ENCODE measurements at regions not wholly inside any gene's neighbourhood (a gene's known extent, or its start where the extent isn't known, plus 50 kb on each side); places are given as distances from the start of the nearest gene placed in this dataset.

DNA sequence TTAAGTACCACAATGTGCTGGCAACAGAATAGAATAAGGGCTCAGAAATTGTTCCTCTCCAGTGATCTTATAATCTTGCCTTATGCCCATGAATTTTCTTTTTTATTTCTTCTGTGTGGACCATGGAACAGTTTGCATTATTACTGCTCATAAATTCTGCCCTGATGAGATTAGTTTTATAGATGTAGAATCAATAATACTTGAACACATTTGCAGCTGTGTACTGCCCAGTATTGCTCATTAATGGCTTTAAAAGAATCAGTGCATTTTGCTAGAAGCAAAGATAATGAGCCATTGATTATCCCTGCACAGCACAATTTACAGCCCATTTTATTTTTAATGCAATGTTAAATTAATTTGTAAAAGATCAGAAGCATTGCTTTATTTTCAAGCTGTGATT lies 172.3 kb upstream of the STXBP6 start:
- H3K4me3 Mint-ChIP-seq, result no peak overlapping the region
- no peaks in the 10 kb centered on the region for H3K27me3 Mint-ChIP-seq
- no peaks in the 10 kb centered on the region for H3K36me3 Mint-ChIP-seq
- DNase-seq, result no peak
- ATAC-seq, result no peak
- no peaks in the 10 kb centered on the region for H3K9me3 Mint-ChIP-seq (ENCODE audit: low read depth)
- H3K4me1 Mint-ChIP-seq, result no peaks in the 10 kb centered on the region
- CTCF ChIA-PET, result no interaction called here
- H3K27ac Mint-ChIP-seq, result no peak overlapping the region

DNA sequence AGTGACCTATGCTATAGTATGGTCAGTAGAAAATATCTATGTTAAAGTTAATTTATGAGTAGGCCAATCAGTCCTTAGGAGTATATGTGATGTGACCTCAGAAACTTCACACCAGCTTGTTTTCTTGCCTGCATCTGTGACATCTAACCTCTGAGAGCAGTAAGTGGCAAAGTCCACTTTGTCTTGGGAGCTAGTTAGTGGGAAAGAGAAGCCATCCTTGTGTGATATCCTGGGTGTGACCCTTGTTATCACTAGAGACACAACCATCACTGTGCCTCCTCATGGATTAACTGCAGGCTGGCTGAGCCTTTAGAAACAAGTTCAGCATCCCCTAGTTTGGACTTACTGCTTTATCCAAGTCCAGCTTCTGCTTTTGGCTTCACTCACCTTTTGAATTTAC lies 170.6 kb upstream of the STXBP6 start:
- Mint-ChIP-seq H3K27ac (no peak overlapping the region), H3K4me3 (no peak overlapping the region), H3K9me3 (ENCODE audit: low read depth) (no peaks in the 10 kb centered on the region), H3K4me1 (no peaks in the 10 kb centered on the region), H3K27me3 (no peaks in the 10 kb centered on the region), H3K36me3 (no peaks in the 10 kb centered on the region)
- ATAC-seq (no peak), DNase-seq (no peak)
- CTCF ChIA-PET, result no interaction called here

- no peak for DNase-seq
- Mint-ChIP-seq H3K4me3 (no peak overlapping the region), H3K4me1 (no peaks in the 10 kb centered on the region), H3K27ac (no peak overlapping the region), H3K27me3 (no peaks in the 10 kb centered on the region), H3K9me3 (ENCODE audit: low read depth) (no peaks in the 10 kb centered on the region), H3K36me3 (no peaks in the 10 kb centered on the region)
- CTCF ChIA-PET, result no interaction called here
- ATAC-seq, result no peak
Observed at GRCh38 chr14:25215607-25216006, 165.7 kb upstream of the STXBP6 start.

GRCh38 chr14:25197885-25198284 lies 147.9 kb upstream of the STXBP6 start:
- Mint-ChIP-seq H3K36me3 (no peaks in the 10 kb centered on the region), H3K4me3 (no peak overlapping the region), H3K4me1 (no peaks in the 10 kb centered on the region), H3K27ac (no peak overlapping the region), H3K9me3 (ENCODE audit: low read depth) (no peaks in the 10 kb centered on the region), H3K27me3 (no peaks in the 10 kb centered on the region)
- no peak for ATAC-seq
- DNase-seq, result no peak
- CTCF ChIA-PET, result no interaction called here

GRCh38 chr14:25180221-25180620 lies 130.3 kb upstream of the STXBP6 start:
- no peak for DNase-seq
- no peaks in the 10 kb centered on the region for H3K27me3 Mint-ChIP-seq
- ATAC-seq, result no peak
- no peaks in the 10 kb centered on the region for H3K9me3 Mint-ChIP-seq (ENCODE audit: low read depth)
- CTCF ChIA-PET, result no interaction called here
- H3K36me3 Mint-ChIP-seq, result no peaks in the 10 kb centered on the region
- no peak overlapping the region for H3K27ac Mint-ChIP-seq
- no peaks in the 10 kb centered on the region for H3K4me1 Mint-ChIP-seq
- no peak overlapping the region for H3K4me3 Mint-ChIP-seq

- DNase-seq, result no peak
- no peaks in the 10 kb centered on the region for H3K9me3 Mint-ChIP-seq (ENCODE audit: low read depth)
- no peak overlapping the region for H3K27ac Mint-ChIP-seq
- H3K4me3 Mint-ChIP-seq, result no peak overlapping the region
- no peaks in the 10 kb centered on the region for H3K27me3 Mint-ChIP-seq
- no peaks in the 10 kb centered on the region for H3K4me1 Mint-ChIP-seq
- ATAC-seq, result no peak
- no peaks in the 10 kb centered on the region for H3K36me3 Mint-ChIP-seq
- CTCF ChIA-PET, result no interaction called here
Observed at GRCh38 chr14:25178255-25178654, 128.3 kb upstream of the STXBP6 start.

DNA sequence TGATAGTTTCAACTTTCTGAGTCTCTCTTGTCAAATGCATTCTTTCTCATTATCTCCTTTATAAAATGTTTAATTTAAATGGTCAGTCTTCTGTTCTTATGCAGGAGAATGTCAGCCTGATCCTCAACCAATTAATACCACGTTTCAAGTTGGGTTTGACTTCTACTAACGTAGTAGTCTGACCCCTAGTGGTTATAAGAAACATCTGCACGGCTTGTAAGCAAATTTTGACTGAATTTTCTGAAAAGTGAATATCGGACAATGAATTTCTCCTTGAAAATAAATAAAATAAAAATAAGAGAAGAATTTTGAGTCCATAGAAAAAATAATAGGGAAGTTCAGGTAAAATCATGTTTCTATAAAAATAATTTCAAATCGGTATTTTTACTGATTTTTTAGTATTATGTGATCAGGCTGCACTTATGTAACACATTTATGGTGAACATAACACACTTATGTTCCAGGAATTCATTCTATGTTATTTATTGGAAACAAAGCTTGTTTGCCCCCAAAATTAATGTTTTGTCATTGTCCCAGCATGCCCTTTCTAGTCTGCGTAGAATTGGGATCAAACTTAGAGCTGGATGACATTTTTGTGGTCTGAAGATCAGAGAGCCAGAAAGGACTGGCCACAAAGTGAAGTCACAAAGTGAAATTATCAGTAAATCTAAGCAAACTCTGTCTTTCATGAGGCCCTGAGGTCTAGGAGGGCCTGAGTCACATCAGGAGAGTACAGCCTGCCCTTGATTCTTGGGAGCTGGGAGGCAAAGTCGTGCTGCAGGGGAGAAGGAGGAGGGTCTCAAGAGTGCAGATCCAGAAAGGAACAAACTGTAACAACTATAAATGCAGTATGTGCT lies 101.2 kb upstream of the STXBP6 start:
- DNase-seq (no peak), ATAC-seq (no peak)
- H3K27me3 Mint-ChIP-seq, result peaks cover 14% of the 10 kb centered on the region
- H3K27ac Mint-ChIP-seq, result no peak overlapping the region
- CTCF ChIA-PET, result interaction anchor here (0.8 to 3.0 kb wide), 4 partner anchors 17 to 441 kb away, joined by 3 to 10 read pairs (median 6); no protein-coding TSS in a partner anchor
- no peak overlapping the region for H3K4me3 Mint-ChIP-seq
- H3K36me3 Mint-ChIP-seq, result no peaks in the 10 kb centered on the region
- no peaks in the 10 kb centered on the region for H3K4me1 Mint-ChIP-seq
- H3K9me3 Mint-ChIP-seq (ENCODE audit: low read depth), result no peaks in the 10 kb centered on the region

DNA sequence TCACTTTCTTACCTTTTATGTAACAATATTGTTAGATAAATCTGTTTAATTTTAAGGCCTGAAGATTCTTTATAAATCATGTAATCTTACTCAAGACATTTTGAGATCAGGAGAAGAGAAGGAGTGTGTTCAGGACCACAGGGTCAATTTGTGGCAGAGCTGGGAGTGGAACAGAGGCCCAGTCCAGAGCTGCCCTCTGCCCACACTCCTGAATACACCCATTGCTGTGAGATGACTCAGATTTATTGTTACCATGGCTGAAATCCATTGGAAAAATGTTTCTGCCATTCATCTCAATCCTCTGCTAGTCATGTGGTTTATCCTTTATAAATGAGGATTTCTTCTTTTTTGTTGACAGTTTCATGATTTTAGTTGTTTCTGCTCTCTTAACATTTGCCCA lies 100.5 kb upstream of the STXBP6 start:
- no peaks in the 10 kb centered on the region for H3K36me3 Mint-ChIP-seq
- ATAC-seq (no peak), DNase-seq (no peak)
- H3K27ac Mint-ChIP-seq, result no peak overlapping the region
- H3K4me3 Mint-ChIP-seq, result no peak overlapping the region
- CTCF ChIA-PET, result interaction anchor here (1.2 kb wide), 1 partner anchor 343 kb away, joined by 3 read pairs; no protein-coding TSS in a partner anchor
- no peaks in the 10 kb centered on the region for H3K9me3 Mint-ChIP-seq (ENCODE audit: low read depth)
- H3K4me1 Mint-ChIP-seq, result no peaks in the 10 kb centered on the region
- peaks cover 14% of the 10 kb centered on the region for H3K27me3 Mint-ChIP-seq

DNA sequence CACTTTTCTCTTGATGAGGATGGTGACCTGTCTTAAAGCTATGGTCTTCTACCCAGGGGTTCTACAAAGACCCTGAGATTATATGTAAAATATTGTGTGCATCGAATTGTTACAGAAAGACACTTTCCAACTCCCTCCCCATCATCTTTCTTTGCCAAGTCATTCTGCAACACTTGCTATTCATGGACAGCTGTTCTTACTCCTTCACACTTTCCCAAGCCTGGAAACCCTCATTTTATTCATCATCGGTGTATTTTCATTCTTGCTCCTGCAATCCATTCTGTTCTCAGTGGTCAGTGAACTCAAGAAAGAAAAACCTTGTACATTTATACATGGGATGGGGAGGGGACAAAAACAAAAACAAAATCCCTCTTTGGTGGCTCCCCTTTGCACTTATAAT lies 90.5 kb upstream of the STXBP6 start:
- no peak overlapping the region for H3K4me3 Mint-ChIP-seq
- H3K36me3 Mint-ChIP-seq, result no peaks in the 10 kb centered on the region
- no peaks in the 10 kb centered on the region for H3K9me3 Mint-ChIP-seq (ENCODE audit: low read depth)
- H3K27ac Mint-ChIP-seq, result no peak overlapping the region
- H3K27me3 Mint-ChIP-seq, result peaks cover 4% of the 10 kb centered on the region
- H3K4me1 Mint-ChIP-seq, result no peaks in the 10 kb centered on the region
- no peak for DNase-seq
- no peak for ATAC-seq
- CTCF ChIA-PET, result no interaction called here

DNA sequence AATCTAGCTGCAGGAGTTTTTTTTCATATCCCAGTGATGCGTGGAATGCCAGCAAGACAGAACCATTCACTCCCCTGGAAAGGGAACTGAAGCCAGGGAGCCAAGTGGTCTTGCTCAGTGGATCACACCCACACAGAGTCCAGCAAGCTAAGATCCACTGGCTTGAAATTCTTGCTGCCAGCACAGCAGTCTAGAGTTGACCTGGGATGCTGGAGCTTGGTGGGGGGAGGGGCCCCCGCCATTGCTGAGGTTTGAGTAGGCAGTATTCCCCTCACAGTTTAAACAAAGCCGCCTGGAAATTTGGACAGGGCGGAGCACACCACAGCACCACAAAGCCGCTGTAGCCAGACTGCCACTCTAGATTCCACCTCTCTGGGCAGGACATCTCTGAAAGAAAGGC lies 86.9 kb upstream of the STXBP6 start:
- DNase-seq, result no peak
- H3K27me3 Mint-ChIP-seq, result peaks cover 24% of the 10 kb centered on the region
- CTCF ChIA-PET, result no interaction called here
- H3K4me1 Mint-ChIP-seq, result no peaks in the 10 kb centered on the region
- no peaks in the 10 kb centered on the region for H3K36me3 Mint-ChIP-seq
- H3K27ac Mint-ChIP-seq, result no peak overlapping the region
- H3K9me3 Mint-ChIP-seq (ENCODE audit: low read depth), result no peaks in the 10 kb centered on the region
- no peak overlapping the region for H3K4me3 Mint-ChIP-seq
- no peak for ATAC-seq

- CTCF ChIA-PET, result interaction anchor here (1.0 to 5.2 kb wide), 5 partner anchors 18 to 661 kb away, joined by 3 to 46 read pairs (median 3); no protein-coding TSS in a partner anchor
- H3K36me3 Mint-ChIP-seq, result no peaks in the 10 kb centered on the region
- peaks cover 34% of the 10 kb centered on the region for H3K27me3 Mint-ChIP-seq
- H3K27ac Mint-ChIP-seq, result no peak overlapping the region
- no peaks in the 10 kb centered on the region for H3K4me1 Mint-ChIP-seq
- no peak overlapping the region for H3K4me3 Mint-ChIP-seq
- no peaks in the 10 kb centered on the region for H3K9me3 Mint-ChIP-seq (ENCODE audit: low read depth)
- ATAC-seq (no peak), DNase-seq (no peak)
Observed at GRCh38 chr14:25134184-25134583, 84.2 kb upstream of the STXBP6 start.

DNA sequence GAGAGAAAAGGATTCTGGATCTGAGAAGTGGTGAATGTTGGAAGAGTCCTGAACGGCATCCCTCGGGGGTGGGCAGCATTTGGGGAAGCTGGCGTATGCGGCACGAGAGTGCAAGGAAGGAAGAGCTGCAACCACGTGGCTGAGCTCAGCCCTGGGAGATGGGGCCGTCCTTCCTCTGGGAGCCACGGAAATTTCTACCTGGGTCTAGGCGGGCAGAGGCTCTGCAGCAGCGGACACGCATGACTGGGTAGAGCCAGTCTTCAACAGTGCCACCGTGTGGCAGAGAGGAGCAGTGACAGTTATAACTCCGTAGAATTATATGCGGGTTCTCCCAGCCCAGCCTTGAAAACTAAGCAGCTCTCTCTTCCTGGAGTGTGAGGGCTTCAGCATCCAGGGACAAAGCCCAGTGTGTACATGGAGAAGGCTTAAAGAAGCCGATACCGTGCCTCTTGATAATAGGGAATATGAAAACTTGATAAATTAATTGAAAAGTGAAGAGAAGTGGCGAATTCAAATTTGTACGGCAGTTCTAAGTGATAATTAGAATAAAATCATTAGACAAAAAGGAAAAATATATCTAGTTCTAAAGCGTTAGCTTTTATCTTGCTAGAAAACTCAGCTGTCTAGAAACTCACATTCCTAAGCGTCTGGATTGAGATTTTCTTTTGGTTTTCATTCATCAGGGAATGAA lies 82.9 kb upstream of the STXBP6 start:
- H3K9me3 Mint-ChIP-seq (ENCODE audit: low read depth), result no peaks in the 10 kb centered on the region
- DNase-seq (peak; percentile 56), ATAC-seq (peak; percentile 86)
- CTCF ChIA-PET, result interaction anchor here (0.8 to 5.2 kb wide), 13 partner anchors 13 to 651 kb away, joined by 3 to 46 read pairs (median 4); partner anchors contain the start of gene GZMB
- no peak overlapping the region for H3K27ac Mint-ChIP-seq
- H3K36me3 Mint-ChIP-seq, result no peaks in the 10 kb centered on the region
- no peak overlapping the region for H3K4me3 Mint-ChIP-seq
- H3K4me1 Mint-ChIP-seq, result no peaks in the 10 kb centered on the region
- peaks cover 34% of the 10 kb centered on the region for H3K27me3 Mint-ChIP-seq

DNA sequence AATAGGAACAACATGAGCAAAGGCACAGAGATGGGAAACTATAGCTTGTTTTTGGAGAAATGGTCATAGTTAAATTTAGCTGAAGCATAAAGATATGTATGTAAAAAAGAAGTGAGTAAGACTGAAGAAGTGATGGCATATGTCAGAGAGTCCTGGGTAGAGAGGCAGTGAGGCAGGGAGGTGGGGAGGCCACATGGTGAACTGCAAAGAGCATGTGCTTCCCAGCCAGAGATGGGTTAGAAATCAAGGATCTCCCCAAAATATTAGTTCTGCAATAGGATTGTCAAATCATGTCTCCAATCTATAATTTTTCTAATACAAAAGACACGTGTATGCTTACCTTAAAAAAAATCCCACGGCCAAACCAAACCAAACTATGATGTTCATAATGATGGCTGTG lies 82.1 kb upstream of the STXBP6 start:
- CTCF ChIA-PET, result interaction anchor here (0.6 to 5.2 kb wide), 9 partner anchors 8 to 648 kb away, joined by 3 to 46 read pairs (median 4); no protein-coding TSS in a partner anchor
- Mint-ChIP-seq H3K27ac (no peak overlapping the region), H3K9me3 (ENCODE audit: low read depth) (no peaks in the 10 kb centered on the region), H3K36me3 (no peaks in the 10 kb centered on the region), H3K27me3 (peaks cover 34% of the 10 kb centered on the region), H3K4me1 (no peaks in the 10 kb centered on the region), H3K4me3 (no peak overlapping the region)
- DNase-seq (no peak), ATAC-seq (no peak)

- no peak overlapping the region for H3K4me3 Mint-ChIP-seq
- no peaks in the 10 kb centered on the region for H3K36me3 Mint-ChIP-seq
- DNase-seq, result no peak
- no peaks in the 10 kb centered on the region for H3K9me3 Mint-ChIP-seq (ENCODE audit: low read depth)
- CTCF ChIA-PET, result no interaction called here
- H3K27ac Mint-ChIP-seq, result no peak overlapping the region
- H3K4me1 Mint-ChIP-seq, result no peaks in the 10 kb centered on the region
- no peaks in the 10 kb centered on the region for H3K27me3 Mint-ChIP-seq
- ATAC-seq, result no peak
Observed at GRCh38 chr14:25122843-25123242, 72.9 kb upstream of the STXBP6 start.
